ENCODE measurements at regions not wholly inside any gene's neighbourhood (a gene's known extent, or its start where the extent isn't known, plus 50 kb on each side); places are given as distances from the start of the nearest gene placed in this dataset.
"Not testable (repeated sequence)": the region's sequence is repeated elsewhere in the genome, so short reads cannot be mapped to it uniquely, and the experiment has no call there.

GRCh38 chr3:61444782-61445181 is 116.6 kb upstream of the PTPRG start:
- no peak for DNase-seq (ENCODE audit: low read depth)

DNA sequence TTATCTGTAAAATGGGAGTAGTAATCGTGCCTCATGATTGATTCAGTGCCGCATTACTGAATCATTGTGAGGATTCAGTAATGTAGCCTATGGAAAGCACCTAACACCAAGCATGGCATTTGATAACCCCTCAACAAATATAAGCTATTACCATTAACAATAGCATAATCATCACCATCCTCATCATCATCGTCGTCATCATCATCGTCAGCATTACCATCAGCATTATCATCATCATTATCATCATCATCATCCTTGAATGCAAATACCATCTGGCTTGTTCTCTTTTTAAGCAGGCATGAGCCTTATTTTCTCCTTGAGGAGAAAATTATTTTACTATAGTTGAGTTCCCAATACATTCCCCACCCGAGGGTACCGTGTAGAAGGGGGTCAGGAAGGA is 115.4 kb upstream of the PTPRG start:
- DNase-seq (ENCODE audit: low read depth): no peak

DNA sequence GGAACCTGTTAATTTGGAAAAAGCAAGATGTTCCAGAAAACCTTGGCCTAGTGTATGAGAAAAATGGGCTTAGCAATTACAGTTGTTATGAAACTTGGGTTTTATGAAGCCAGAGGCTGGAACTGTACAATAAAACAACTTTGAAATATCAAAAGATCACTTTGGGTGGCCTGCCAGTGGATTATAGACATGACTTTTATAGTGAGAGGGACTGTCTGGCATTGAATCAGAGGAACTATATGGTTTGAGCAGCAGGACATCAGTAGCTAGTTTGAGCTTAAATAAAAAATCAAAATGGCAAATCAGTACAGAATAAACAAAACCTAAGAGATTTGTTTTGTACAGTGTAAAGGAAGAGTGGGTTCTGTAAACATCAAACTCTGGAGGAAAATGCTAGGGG is 115.0 kb upstream of the PTPRG start:
- no peak for DNase-seq (ENCODE audit: low read depth)

- DNase-seq (ENCODE audit: low read depth): no peak
Measured at GRCh38 chr3:61448378-61448777, 113.0 kb upstream of the PTPRG start.

DNA sequence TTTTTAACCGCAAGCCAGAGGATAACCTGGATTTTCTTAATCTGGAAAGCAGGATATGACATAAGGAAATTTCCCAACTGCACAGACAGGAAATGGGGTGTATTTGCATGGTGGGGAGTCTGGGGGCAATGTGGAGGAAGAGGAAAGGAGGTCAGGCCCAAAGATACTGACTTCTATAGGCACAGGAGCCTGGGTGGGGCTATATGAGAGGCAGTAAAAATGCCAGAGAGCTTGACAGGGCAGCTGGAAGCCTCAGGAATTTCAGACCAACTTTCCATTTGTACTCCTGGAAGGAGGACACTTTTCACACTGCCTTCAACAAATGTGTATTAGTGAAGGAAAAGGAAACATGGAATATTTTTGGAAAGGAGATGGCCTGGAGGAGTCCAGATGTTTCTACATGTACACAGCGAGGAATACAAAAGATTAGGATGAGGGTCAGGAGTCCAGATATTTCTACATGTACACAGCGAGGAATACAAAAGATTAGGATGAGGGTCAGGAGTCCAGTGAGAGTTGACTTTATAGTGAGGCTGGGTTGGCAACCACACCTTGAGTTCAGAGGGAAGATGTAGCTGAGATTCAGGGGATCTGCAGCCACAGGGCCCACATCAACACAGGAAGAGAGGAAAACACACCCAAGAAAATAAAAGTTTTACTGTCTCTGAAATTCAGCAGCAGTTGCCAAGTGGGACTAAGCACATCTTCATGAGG is 111.9 kb upstream of the PTPRG start:
- DNase-seq (ENCODE audit: low read depth): no peak

DNA sequence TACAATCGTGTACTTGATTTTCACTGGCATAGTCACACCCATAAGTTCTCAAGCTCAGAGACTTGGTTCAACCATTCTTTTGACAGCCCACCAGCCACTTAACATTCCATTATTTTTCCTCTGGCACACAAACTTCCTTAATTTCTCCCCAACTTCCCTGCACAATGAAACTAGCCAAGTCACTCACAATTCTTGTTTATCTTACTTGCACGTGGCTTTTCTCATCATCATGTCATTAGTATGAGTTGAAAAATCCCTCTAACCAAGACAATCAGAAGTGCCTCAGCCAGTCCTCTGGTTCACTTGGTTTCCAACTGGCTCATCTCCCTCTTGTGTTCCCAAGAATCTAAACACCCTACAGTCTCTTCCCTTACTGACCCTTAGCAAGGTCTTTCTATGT is 110.5 kb upstream of the PTPRG start:
- peak; percentile 5 for DNase-seq (ENCODE audit: low read depth)

DNA sequence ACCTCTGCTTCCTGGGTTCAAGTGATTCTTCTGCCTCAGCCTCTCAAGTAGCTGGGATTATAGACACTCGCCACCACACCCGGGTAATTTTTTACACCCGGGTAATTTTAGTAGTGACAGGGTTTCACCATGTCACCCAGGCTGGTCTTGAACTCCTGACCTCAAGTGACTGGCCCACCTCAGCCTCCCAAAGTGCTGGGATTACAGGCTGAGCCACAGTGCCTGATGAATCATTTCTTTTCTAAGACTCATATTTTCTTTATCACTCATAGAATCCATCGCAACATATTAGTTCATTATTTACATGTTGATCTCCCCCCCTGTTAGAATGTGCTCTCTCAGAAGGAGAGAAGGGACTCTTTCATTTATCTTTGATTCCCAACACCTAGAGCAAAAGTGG is 109.5 kb upstream of the PTPRG start:
- peak; percentile 38 for DNase-seq (ENCODE audit: low read depth)

GRCh38 chr3:61452535-61453090 is 108.8 kb upstream of the PTPRG start:
- peak; percentile 79 for DNase-seq (ENCODE audit: low read depth)

DNA sequence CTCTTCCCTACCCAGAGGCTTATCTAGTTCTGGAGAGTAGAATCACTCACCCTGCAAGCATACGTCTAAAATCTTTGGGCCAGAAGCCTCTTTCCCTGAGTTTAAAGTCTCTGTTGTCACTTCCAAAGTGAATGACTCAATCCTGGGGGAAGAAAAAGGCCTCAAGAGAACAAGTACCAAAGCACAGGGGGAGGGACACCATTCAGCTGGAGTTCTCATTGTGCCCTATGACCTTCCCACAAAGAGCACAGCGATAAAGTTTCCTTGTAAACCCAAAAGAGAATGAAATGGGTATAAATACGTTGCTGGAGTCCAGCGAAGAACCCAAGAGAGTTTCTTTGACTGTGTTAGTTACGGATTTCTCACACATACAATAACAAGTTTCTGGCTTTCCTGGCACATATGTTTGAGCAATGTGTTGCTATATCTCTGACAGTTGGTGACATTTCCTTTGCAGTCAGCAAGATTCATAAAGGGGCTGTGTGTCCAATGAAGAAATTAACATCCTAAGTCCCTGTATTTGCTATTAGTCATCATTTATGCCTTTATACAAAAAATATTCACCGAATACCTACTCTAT is 107.3 kb upstream of the PTPRG start:
- DNase-seq (ENCODE audit: low read depth): no peak

DNA sequence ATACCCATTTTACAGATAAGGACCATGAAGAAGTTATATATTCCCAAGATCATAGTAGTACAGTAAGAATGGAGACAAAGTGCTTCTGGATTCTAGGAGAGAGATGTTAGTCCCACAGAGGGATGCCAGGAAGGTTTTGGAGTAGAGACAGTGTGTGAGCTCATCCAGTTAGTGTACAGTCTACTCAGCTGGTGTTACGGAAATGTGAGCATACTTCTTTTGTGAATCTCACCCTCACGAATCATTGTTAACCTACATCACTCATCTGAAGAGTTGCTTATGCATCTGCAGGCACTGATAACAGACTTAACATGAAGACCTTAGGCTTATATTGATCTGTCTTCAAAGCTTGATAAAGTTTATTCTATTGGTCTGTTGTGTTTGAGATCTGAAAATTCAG is 106.6 kb upstream of the PTPRG start:
- DNase-seq (ENCODE audit: low read depth): peak; percentile 3

DNA sequence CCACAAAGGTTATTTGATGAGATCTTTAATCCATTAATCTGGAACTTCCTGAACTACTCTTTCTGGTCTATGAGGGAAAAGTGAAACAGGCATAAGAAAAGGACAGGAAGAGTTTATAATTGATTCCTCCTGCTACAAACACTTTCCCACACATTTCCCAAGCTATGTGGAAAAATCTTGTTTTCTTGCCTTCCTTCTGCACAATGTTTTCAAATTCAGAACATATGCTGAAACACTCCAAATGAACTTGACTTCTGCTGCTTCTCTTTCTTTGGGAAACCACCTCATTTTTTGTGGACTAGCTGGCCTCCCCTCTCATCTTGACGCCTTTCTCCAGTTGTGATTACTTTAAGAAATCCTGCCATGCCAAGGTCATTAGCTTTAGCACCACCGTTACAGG is 100.7 kb upstream of the PTPRG start:
- no peak for DNase-seq (ENCODE audit: low read depth)

- no peak for DNase-seq (ENCODE audit: low read depth)
Measured at GRCh38 chr3:61463191-61463590, 98.2 kb upstream of the PTPRG start.

GRCh38 chr3:61464518-61465140 is 96.7 kb upstream of the PTPRG start:
- DNase-seq (ENCODE audit: low read depth): peak; percentile 11

DNA sequence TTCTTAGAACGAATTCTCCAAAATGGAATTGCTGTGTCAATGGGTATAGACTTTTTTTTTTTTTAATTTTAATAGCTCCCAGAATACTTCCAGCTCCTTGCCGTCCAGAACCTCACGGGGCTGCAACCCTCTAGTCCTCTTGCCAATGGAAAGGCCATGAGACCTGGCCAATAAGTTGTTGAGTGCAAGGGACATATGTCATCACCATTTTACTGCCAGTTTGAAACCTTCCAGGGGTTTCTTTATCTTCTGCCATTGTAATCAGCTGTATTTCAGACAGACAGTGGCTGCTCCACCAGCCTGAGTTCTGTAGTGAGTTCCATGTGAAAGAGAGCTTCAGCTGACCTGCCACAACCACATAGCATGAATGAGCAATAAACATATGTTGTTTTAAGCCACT is 95.0 kb upstream of the PTPRG start:
- no peak for DNase-seq (ENCODE audit: low read depth)

- no peak for DNase-seq (ENCODE audit: low read depth)
Measured at GRCh38 chr3:61483997-61484396, 77.4 kb upstream of the PTPRG start.

DNA sequence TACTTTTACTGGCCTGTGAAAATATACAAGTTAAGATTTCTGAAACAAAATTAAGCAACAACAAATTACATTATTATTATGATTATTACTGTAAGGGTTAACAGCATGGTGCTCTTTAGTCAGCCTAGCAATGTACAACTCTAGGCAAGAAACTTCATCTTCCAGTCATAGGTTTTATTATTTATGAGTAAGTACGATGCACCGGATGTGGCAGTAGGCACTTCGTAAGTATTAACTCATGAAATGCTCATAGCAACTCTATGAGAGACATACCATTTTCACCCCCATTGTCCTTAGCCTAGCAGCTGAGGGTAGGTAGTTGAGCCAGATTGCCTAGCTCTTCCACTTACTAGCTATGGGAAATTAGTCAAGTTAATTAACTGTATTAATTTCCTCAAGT is 68.0 kb upstream of the PTPRG start:
- DNase-seq (ENCODE audit: low read depth): no peak

GRCh38 chr3:61494309-61494708 is 67.1 kb upstream of the PTPRG start:
- DNase-seq (ENCODE audit: low read depth): not testable (repeated sequence)

DNA sequence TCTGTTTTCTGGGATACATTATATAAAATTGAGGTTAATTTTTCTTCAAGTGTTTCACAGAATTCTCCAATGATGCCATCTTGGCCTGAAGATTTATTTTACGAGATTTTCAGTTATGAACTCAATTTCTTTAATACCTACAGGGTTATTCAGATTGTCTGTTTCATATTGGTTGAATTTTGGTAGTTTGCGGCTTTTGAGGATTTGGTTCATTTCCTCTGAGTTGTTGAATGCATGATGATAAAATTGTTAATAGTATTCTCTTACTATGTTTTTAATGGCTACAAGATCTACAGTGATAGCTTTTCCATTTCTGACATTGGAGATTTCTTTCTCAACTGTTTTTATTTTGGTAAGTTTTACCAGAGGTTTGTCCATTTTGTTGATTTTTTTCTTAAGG is 63.9 kb upstream of the PTPRG start:
- DNase-seq (ENCODE audit: low read depth): no peak

GRCh38 chr3:61505197-61505596 is 56.2 kb upstream of the PTPRG start:
- peak; percentile 3 for DNase-seq (ENCODE audit: low read depth)

DNA sequence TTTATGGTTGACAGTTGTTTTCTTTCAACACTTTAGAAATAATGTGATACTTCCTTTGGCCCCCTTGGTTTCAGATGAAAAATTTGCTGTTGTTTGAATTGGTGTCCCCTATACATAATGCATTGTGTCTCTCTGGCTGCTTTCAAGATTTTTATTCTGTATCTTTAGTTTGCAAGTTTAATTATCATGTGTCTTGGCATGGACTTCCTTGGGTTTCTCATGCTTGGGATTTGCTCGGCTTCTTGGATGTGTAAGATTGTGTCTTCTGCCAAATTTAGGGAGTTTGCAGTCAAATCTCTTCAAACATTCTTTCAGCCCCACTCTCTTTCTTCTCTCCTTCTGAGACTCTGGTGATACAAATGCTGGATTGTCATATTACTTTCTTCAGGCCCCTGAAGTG is 53.4 kb upstream of the PTPRG start:
- no peak for DNase-seq (ENCODE audit: low read depth)

Measured in EH (cell line).